Astrocyte (in vitro differentiated cells and primary cell): ENCODE measurements at regions not wholly inside any gene's neighbourhood (a gene's known extent, or its start where the extent isn't known, plus 50 kb on each side); places are given as distances from the start of the nearest gene placed in this dataset.

Experiments
- DNase-seq: peaks from one replicate; pipeline ENCODE4 v3.0.0-alpha.2; 2010; ENCODE audit warnings: low read depth
- FAIRE-seq: peaks from 2 replicates; lab custom pipeline; 2011; peaks lifted over from hg19 to GRCh38; lab: Jason Lieb, UNC
- H2AFZ ChIP-seq: 2 replicates; pipeline ENCODE4 v1.6.0; 2012; ENCODE audit warnings: low read depth, low read length, inconsistent platforms
- H3K27ac ChIP-seq: 2 replicates; pipeline ENCODE4 v1.5.1; 2011; ENCODE audit warnings: low read depth, low read length, inconsistent platforms
- H3K27me3 ChIP-seq: 2 replicates; pipeline ENCODE4 v1.6.0; 2011; ENCODE audit warnings: low read length, inconsistent platforms; ENCODE audit not compliant: insufficient read depth
- H3K36me3 ChIP-seq: 2 replicates; pipeline ENCODE4 v1.5.1; 2011; ENCODE audit warnings: low read length, inconsistent platforms; ENCODE audit not compliant: insufficient read depth
- H3K4me1 ChIP-seq: 2 replicates; pipeline ENCODE4 v1.5.1; 2011; ENCODE audit warnings: low read length, inconsistent platforms; ENCODE audit not compliant: insufficient read depth
- H3K4me2 ChIP-seq: 2 replicates; pipeline ENCODE4 v1.6.0; 2012; ENCODE audit warnings: low read length, inconsistent platforms
- H3K4me3 ChIP-seq: 2 replicates; pipeline ENCODE4 v1.5.1; 2011; ENCODE audit warnings: low read depth, mild to moderate bottlenecking, low read length, inconsistent platforms; ENCODE audit not compliant: insufficient read depth
- H3K79me2 ChIP-seq: 2 replicates; pipeline ENCODE4 v1.6.0; 2012; ENCODE audit warnings: mild to moderate bottlenecking, low read length, inconsistent platforms; ENCODE audit not compliant: insufficient read depth
- H3K9ac ChIP-seq: 2 replicates; pipeline ENCODE4 v1.6.0; 2012; ENCODE audit warnings: mild to moderate bottlenecking, low read length, inconsistent platforms
- H3K9me3 ChIP-seq: 2 replicates; pipeline ENCODE4 v1.5.1; 2012; ENCODE audit warnings: low read depth, mild to moderate bottlenecking, low read length, inconsistent platforms; ENCODE audit not compliant: insufficient read depth
- H4K20me1 ChIP-seq: 2 replicates; pipeline ENCODE4 v1.6.0; 2012; ENCODE audit warnings: low read length, inconsistent platforms; ENCODE audit not compliant: insufficient read depth
- H3K27ac Mint-ChIP-seq: one replicate; pipeline ENCODE4 v1.8.0; 2021; ENCODE audit warnings: mild to moderate bottlenecking, mixed read lengths; ENCODE audit not compliant: unreplicated experiment
- H3K27me3 Mint-ChIP-seq: one replicate; pipeline ENCODE4 v1.8.0; 2021; ENCODE audit warnings: low read depth, mixed read lengths; ENCODE audit not compliant: unreplicated experiment
- H3K36me3 Mint-ChIP-seq: one replicate; pipeline ENCODE4 v1.8.0; 2021; ENCODE audit warnings: low read depth, mixed read lengths; ENCODE audit not compliant: unreplicated experiment
- H3K4me1 Mint-ChIP-seq: one replicate; pipeline ENCODE4 v1.8.0; 2021; ENCODE audit warnings: low read depth, mixed read lengths; ENCODE audit not compliant: unreplicated experiment
- H3K4me3 Mint-ChIP-seq: one replicate; pipeline ENCODE4 v1.8.0; 2021; ENCODE audit warnings: mild to moderate bottlenecking, moderate library complexity, mixed read lengths; ENCODE audit not compliant: unreplicated experiment
- H3K9me3 Mint-ChIP-seq: one replicate; pipeline ENCODE4 v1.8.0; 2021; ENCODE audit warnings: mild to moderate bottlenecking, mixed read lengths; ENCODE audit not compliant: unreplicated experiment
- EZH2 ChIP-seq: IDR thresholded peaks from 2 replicates; pipeline ENCODE4 v1.6.1; 2012; ENCODE audit warnings: mild to moderate bottlenecking, low read length, inconsistent platforms; ENCODE audit not compliant: insufficient read depth
- TF ChIP-seq, protein P1 (sequence below): IDR thresholded peaks from 2 replicates; pipeline ENCODE4 v1.5.1; 2011; ENCODE audit warnings: low read depth, mild to moderate bottlenecking, inconsistent platforms, low read length, moderate library complexity; ENCODE audit not compliant: insufficient read depth

DNA sequence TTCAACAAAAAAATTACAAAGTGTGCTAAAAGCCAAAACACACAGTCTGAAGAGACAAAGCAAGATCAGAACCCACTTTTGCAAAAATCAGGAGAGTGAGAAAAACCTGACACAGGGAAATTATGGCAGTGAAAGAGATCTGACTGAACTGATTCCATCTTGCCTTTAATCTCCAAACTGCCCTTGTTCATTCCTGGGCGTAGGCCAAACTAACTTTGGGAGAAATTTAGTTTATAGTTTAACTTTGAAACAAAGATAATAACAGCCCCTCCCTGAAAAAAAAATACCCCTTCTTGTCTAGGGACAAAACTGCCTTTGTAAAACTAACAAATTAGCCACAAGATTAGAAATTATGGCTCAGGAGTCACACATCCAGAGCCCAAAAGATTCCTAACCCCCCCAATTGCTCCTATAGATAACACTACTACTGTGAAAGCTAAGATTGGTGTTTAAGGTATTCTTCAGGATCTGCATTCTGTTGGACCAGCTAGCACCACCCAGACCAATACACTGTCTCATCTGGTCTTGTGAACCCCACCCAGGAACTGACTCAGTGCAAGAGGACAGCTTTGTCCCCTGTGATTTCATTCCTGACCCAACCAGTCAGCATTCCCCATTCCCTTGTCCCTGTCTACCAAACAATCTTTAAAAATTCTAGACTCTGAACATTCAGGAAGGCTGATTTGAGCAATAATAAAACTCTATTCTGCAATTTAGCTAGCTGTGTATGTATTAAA, 226.1 kb upstream of the SH3BP4 start:
- no peak overlapping the region for H3K27ac ChIP-seq
- H3K9ac ChIP-seq = no peak overlapping the region
- no peaks in the 10 kb centered on the region for H3K27me3 Mint-ChIP-seq
- H3K4me2 ChIP-seq = peak overlapping the region; percentile 25
- no peak overlapping the region for H3K27ac Mint-ChIP-seq
- H3K79me2 ChIP-seq = no peaks in the 10 kb centered on the region
- H3K9me3 Mint-ChIP-seq = no peaks in the 10 kb centered on the region
- H3K4me3 Mint-ChIP-seq = no peak overlapping the region
- H4K20me1 ChIP-seq = no peaks in the 10 kb centered on the region
- no peaks in the 10 kb centered on the region for H3K36me3 Mint-ChIP-seq
- no peak overlapping the region for H3K4me3 ChIP-seq
- peaks cover 21% of the 10 kb centered on the region for H3K4me1 Mint-ChIP-seq
- no peaks in the 10 kb centered on the region for H3K27me3 ChIP-seq
- H2AFZ ChIP-seq = peak overlapping the region; percentile 11
- FAIRE-seq (peak; percentile 20), DNase-seq (peak; percentile 19)
- no peaks in the 10 kb centered on the region for H3K36me3 ChIP-seq
- H3K4me1 ChIP-seq = peaks cover 5% of the 10 kb centered on the region
- TF ChIP-seq, protein P1, sequence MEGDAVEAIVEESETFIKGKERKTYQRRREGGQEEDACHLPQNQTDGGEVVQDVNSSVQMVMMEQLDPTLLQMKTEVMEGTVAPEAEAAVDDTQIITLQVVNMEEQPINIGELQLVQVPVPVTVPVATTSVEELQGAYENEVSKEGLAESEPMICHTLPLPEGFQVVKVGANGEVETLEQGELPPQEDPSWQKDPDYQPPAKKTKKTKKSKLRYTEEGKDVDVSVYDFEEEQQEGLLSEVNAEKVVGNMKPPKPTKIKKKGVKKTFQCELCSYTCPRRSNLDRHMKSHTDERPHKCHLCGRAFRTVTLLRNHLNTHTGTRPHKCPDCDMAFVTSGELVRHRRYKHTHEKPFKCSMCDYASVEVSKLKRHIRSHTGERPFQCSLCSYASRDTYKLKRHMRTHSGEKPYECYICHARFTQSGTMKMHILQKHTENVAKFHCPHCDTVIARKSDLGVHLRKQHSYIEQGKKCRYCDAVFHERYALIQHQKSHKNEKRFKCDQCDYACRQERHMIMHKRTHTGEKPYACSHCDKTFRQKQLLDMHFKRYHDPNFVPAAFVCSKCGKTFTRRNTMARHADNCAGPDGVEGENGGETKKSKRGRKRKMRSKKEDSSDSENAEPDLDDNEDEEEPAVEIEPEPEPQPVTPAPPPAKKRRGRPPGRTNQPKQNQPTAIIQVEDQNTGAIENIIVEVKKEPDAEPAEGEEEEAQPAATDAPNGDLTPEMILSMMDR = no peak
- no peaks in the 10 kb centered on the region for H3K9me3 ChIP-seq

DNA sequence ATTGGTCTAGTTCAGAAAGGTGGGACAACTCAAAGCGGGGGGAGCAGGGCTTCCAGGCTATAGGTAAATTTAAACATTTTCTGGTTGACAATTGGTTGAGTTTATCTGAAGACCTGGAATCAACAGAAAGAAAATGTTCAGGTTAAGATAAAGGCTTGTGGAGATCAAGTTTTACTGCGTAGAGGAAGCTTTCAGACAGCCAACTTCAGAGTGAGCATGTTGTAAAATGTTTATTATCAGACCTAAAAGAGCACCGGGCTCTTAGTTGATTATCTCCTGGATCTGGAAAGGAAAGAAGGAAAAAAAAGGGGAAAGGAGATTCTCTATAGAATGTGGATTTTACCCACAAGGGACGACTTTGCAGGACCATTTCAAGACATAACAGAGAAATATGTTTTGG, 227.0 kb upstream of the SH3BP4 start:
- no peaks in the 10 kb centered on the region for H3K79me2 ChIP-seq
- FAIRE-seq (no peak), DNase-seq (no peak)
- no peaks in the 10 kb centered on the region for H3K27me3 ChIP-seq
- H3K9ac ChIP-seq = no peak overlapping the region
- H3K4me3 ChIP-seq = no peak overlapping the region
- Mint-ChIP-seq H3K27ac (no peak overlapping the region), H3K36me3 (no peaks in the 10 kb centered on the region), H3K4me3 (no peak overlapping the region), H3K9me3 (peaks cover 2% of the 10 kb centered on the region), H3K27me3 (no peaks in the 10 kb centered on the region), H3K4me1 (peaks cover 15% of the 10 kb centered on the region)
- H2AFZ ChIP-seq = no peak overlapping the region
- no peak overlapping the region for H3K27ac ChIP-seq
- no peak overlapping the region for H3K4me2 ChIP-seq
- H3K9me3 ChIP-seq = no peaks in the 10 kb centered on the region
- no peaks in the 10 kb centered on the region for H4K20me1 ChIP-seq
- TF ChIP-seq, protein P1 = no peak
- no peak for TF ChIP-seq EZH2
- H3K36me3 ChIP-seq = no peaks in the 10 kb centered on the region
- H3K4me1 ChIP-seq = peaks cover 5% of the 10 kb centered on the region

DNA sequence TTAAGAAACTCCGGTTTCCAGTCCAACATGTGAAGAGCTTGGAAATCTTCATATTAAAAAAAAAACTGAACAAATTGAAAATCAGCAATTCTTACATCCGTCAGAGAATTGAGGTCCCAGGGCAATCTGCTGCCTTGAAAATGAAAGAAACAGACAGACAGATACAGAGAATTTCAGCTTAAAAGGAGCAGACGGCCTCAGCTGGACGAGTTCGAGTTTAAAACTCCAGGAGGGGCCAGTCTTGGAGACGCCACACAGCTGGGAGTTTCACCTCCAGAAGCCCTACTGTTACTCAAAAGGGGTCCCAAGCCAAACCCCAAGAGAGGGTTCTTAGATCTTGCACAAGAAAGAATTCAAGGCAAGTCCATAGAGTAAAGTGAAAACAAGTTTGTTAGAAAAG, 226.5 kb upstream of the ARL4C start:
- Mint-ChIP-seq H3K36me3 (no peaks in the 10 kb centered on the region), H3K4me1 (peaks cover 12% of the 10 kb centered on the region), H3K27me3 (no peaks in the 10 kb centered on the region), H3K4me3 (no peak overlapping the region), H3K27ac (no peak overlapping the region), H3K9me3 (peaks cover 3% of the 10 kb centered on the region)
- Histone ChIP-seq H3K27me3 (no peaks in the 10 kb centered on the region), H2AFZ (no peak overlapping the region), H4K20me1 (no peaks in the 10 kb centered on the region), H3K4me1 (peaks cover 5% of the 10 kb centered on the region), H3K79me2 (no peaks in the 10 kb centered on the region), H3K4me2 (no peak overlapping the region), H3K9ac (no peak overlapping the region), H3K4me3 (no peak overlapping the region), H3K36me3 (no peaks in the 10 kb centered on the region), H3K9me3 (no peaks in the 10 kb centered on the region), H3K27ac (no peak overlapping the region)
- TF ChIP-seq, protein P1 = no peak
- no peak for TF ChIP-seq EZH2
- FAIRE-seq (no peak), DNase-seq (no peak)
